Right renal pelvis (tissue), 4 donors: ENCODE measurements at regions not wholly inside any gene's neighbourhood (a gene's known extent, or its start where the extent isn't known, plus 50 kb on each side); places are given as distances from the start of the nearest gene placed in this dataset.

ENCODE experiments used
- DNase-seq, 4 donors: peaks; one replicate each; pipeline ENCODE4 v3.0.0-alpha.2; 2013; ENCODE audit warnings: low read depth in 4 of 4, low spot score in 3 of 4, missing footprints in 1 of 4

DNA sequence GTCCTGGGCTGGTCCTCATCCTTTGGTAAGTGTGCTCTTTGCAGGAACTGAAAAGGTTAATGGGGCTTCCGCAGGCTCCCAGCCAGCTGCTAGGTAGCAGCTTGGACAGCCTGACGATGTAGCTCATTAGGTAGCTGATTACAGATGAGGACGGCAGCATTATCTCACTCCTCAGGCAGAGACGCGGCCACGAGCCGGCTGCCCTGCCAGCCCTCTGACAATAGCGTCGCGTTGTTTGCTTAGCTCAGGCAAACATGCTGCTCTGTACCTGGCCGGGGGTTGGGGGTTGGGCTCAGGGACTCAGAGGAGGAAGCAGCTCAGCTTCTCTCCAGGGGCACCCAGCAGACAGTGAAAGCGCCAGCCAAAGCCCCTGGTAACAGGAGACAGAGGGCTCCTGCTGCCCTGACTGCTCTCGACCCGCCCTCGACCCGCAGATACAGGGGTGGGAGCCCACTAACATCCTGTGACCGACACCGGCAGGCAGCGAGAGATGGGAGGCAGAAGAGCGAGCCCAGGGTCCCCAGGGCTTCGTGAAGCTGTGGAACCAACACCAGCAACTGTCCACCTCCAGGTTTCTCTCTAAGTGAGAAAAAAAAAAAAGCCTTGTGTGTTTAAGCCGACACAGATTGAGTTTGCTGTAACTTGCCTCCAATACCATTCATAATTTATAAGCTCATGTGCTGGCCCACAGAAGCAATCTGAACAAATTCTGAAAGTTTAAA, 53.4 kb upstream of the DLK1 start:
- no peak for DNase-seq

- DNase-seq = no peak
Observed at GRCh38 chr14:100673807-100674154, 52.9 kb upstream of the DLK1 start.

- no peak for DNase-seq
Observed at GRCh38 chr14:100674428-100674827, 52.3 kb upstream of the DLK1 start.

DNA sequence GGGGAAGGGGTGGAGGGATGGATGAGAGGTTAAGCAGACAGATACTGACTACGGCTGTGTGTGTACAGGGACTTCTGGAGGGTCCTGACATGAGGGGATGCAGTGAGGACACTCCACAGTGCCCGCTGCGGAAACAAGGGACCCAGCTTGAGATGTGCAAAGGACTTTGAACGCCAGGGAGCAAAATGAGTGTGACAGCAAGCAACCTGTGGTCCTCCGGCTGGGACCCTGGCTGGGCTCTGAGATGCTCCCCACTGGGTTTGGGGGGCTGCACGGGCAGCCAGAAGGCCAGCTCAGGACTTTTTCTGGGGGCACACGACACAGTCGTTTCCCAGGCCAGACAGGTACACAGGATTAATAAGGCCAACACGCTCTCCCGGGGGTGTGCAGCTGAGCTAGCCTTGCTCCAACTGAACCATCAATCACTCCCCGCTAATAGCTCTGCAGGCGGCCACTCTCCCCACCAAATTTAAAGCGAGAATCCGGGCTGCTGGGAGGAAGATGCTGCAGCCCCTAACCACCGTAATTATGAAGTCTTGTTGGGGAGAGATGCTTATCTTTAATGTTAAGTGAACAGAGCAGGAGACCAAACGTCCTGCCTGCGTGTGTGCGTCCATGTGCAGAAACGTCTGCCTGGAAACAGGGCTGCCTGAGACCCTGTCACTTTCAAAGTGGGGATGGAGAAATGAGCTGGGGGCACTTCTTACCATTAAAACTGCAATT, 51.6 kb upstream of the DLK1 start:
- no peak for DNase-seq

DNA sequence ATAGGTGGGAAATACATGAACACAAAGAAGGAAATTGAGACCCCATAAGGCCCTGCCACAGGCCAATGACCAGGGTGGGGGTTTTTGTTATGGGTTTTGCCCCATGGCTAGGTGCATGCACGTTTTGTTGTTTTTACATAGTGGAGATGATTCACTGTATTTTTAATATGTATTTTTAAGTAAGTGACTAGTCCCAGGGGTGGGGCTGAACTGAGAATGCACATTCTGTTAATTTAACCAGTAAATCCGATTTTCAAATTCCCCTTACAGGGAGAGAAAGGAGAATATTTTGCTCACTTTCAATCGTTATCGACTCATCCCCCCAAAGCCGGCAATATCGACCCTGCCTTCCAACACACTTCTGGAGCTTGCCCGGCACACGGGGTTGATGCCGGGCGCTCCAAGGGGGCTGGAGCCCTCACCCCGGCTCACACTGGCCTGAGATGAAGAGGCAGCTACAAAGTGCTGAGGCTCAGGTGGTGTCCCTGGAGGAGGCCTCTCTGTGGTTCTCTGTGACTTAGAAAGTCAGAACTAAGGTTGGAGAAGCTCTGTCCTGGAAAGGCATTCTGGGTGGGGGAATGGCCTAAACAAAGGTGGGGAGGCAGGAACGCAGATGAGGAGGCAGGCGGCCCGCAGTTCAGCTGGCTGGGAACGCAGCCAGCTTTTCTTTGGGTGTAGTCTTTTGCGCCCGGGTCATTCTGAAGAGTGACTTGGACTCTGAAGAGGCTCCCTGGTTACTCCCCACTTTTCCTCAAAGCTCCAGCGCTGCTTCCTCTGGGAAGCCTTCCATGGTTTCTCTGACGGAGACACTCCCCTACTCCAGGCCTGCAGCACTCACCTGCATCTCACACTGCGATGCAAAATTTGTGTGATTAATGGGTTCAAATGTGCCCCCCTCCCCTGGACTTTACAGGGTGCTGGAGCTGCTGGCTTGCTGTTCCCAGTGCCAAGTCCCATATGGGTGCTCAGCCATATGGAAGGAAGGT, 50.7 kb upstream of the DLK1 start:
- DNase-seq = no peak
